ENCODE measurements at regions not wholly inside any gene's neighbourhood (a gene's known extent, or its start where the extent isn't known, plus 50 kb on each side); places are given as distances from the start of the nearest gene placed in this dataset.
A peak's percentile ranks its signal among the peaks of the same experiment; 100 is the strongest.
"Not testable (repeated sequence)": the region's sequence is repeated elsewhere in the genome, so short reads cannot be mapped to it uniquely, and the experiment has no call there.

GRCh38 chr11:90589735-90590134 lies 366.9 kb upstream of the CHORDC1 start:
- DNase-seq = no peak

- no peak for DNase-seq
These were observed 365.0 kb upstream of the CHORDC1 start for GRCh38 chr11:90587896-90588295.

DNA sequence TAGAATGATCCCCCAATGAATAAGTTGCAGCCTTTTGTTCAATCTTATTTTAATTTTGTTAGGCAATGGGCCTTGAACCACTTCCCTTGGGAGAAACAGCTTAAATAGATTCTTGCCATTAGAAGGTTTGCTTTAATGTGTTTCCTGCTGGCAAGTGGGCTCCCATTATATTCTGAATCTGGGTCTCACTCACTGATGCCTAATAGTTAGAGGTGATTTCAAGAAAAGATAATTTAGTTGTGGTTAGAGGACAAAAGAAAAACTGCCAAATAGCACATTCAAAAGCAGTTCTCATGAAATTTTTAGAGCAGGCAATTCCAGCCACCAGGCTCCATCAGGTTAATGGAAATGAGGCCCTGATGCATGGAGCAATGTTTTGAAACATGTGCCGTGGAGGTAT lies 362.6 kb upstream of the CHORDC1 start:
- DNase-seq = no peak

DNA sequence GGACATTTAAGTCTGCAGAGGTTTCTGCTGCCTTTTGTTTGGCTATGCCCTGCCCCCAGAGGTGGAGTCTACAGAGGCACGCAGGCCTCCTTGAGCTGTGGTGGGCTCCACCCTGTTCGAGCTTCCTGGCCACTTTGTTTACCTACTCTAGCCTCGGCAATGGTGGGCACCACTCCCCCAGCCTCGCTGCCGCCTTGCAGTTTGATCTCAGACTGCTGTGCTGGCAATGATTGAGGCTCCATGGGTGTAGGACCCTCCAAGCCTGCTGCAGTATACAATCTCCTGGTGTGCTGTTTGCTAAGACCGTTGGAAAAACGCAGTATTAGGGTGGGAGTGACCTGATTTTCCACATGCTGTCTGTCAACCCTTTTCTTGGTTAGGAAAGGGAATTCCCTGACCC lies 360.1 kb upstream of the CHORDC1 start:
- not testable (repeated sequence) for DNase-seq

GRCh38 chr11:90564531-90564930 lies 341.7 kb upstream of the CHORDC1 start:
- DNase-seq = no peak

- DNase-seq = no peak
These were observed 335.5 kb upstream of the CHORDC1 start for GRCh38 chr11:90558328-90558865.

GRCh38 chr11:90556606-90557005 lies 333.8 kb upstream of the CHORDC1 start:
- peak; percentile 10 for DNase-seq

- DNase-seq = no peak
These were observed 333.2 kb upstream of the CHORDC1 start for GRCh38 chr11:90556026-90556425.

- no peak for DNase-seq
These were observed 332.6 kb upstream of the CHORDC1 start for GRCh38 chr11:90555477-90555876.

- DNase-seq = no peak
These were observed 319.2 kb upstream of the CHORDC1 start for GRCh38 chr11:90542092-90542491.

DNA sequence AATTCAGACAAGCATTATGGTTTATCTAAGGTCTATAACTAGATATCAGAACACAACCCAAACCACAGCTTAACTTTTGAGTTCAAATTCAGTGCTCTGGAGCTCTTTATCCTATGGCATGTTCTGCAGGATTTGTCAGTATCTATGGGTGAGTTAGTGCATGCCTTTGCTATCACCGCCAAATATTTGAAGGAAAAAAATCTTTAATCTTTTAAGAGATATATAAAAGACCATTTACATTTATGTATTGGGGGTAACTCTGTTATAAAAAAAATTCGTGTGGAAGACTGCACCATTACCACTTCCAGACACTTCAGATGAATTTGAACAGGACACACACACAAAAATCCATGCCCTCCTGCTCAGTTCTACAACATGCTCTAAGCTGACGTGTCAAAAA lies 313.5 kb upstream of the CHORDC1 start:
- DNase-seq = no peak

DNA sequence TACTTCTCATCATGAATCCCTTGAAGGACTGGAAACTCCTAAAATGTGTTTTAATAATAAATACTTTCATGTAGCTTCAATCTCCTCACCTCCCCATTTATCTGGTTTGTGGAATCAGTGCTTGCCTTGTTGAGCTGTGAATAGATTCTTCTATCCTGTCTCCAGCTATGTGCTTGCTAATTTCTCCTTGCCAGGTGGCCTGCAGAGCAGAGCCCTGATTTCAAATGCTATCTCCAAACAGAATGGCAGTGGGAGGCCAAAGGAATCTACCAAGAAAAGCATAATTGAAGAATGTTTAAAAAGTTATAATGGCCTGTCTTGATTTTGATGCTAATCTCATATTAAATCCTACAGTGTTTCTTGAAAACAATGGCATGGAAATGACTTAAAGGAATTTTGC lies 309.3 kb upstream of the CHORDC1 start:
- DNase-seq = no peak

DNA sequence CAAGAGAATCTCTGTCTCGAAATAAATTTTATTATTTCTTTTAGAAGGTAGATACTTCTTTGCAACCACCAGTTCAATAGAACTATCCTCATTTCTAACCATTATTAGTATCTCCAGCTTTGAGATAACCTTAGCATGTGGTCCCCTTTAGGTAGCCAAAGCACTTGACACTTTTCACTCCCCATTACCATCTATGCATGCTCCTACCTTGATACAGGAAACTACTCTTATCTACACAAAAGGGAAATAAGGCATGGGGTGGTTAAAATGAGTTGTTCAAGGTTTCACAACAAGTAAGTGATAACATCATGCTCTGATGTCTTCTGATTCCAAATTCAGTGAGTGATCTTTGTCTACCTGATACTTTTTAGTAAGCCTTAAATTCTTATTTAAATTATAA lies 308.2 kb upstream of the CHORDC1 start:
- no peak for DNase-seq

DNA sequence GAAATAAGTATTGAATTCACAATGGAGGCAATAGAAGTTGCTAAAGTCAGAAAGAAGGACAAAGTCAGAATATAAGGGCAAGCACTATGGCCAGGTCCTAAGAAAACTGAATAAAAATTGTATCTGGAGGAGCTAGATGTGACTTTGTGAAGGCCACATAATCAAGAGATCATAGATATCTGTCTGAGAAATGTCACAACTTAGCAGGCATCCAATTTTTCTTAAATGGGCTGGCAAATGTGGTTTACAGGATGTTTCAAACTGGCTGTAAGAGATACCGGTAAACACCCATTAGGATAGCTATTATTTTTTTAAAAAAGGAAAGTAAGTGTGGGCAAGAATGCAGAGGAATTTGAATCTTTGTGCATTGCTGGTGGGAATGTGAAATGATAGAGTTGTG lies 303.1 kb upstream of the CHORDC1 start:
- no peak for DNase-seq

- DNase-seq = no peak
These were observed 290.0 kb upstream of the CHORDC1 start for GRCh38 chr11:90512846-90513245.

DNA sequence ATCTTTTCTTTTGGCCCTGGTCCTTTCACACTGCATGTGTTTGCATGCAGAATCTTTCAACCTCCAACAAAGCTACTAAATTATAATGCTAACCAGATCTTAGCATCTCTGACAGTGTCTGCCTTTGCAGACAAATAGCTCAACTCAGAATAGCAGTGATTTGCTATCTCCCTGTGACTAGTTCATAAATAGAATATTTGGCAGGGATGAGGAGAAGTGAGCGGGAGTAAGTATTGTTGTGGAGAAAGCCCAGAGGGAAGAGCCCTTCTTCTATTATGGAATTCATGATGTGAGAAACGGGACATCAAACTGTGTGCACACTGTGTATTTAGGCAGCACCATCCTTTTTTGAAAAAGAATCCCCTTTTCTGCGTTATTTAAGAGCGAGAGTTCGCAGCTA lies 288.0 kb upstream of the CHORDC1 start:
- no peak for DNase-seq

DNA sequence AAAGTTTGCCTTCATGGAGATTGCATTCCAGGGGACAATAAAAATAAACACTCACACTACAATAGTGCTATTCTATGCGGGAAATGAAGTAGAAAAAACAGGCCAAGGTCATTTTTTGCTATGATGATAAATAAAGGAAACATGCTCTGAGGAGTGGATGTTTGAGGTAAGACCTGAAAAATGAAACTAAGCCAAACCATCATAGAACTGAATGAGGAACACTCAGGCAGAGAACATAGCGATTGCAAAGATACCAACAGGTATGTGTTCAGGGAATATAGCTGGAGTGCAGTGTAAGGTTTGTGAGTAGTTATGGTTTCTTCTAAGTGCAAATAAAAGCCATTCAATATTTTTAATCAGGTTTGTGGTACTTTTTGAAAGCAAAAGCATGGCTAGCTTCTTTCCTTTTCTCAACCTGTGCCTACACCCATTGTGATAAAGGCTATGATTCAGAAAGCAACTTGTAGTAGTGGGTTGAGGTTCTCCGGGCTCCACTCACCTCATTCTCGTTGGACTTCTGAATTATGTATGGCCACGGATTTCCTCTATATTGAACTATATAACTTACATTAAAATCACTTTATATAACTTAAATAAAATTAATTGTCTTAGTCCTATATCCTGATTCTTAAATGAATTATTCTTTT lies 278.2 kb upstream of the CHORDC1 start:
- DNase-seq = no peak

DNA sequence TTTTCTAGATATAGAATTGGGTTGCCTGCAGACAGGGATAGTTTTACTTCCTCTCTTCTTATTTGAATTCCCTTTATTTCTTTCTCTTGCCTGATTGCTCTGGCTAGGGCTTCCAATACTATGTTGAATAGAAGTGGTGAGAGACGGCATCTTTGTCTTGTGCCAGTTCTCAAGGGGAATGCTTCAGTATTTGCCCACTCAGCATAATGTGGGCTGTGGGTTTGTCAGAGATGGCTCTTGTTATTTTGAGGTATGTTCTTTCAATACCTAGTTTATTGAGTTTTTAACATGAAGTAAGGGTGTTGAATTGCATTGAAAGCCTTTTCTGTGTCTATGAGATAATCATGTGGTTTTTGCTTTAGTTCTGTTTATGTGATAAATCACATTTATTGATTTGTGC lies 273.9 kb upstream of the CHORDC1 start:
- DNase-seq = no peak

- no peak for DNase-seq
These were observed 270.5 kb upstream of the CHORDC1 start for GRCh38 chr11:90493379-90493778.

- no peak for DNase-seq
These were observed 268.6 kb upstream of the CHORDC1 start for GRCh38 chr11:90491466-90491865.

- peak; percentile 60 for DNase-seq
These were observed 253.7 kb upstream of the CHORDC1 start for GRCh38 chr11:90476442-90477007.

DNA sequence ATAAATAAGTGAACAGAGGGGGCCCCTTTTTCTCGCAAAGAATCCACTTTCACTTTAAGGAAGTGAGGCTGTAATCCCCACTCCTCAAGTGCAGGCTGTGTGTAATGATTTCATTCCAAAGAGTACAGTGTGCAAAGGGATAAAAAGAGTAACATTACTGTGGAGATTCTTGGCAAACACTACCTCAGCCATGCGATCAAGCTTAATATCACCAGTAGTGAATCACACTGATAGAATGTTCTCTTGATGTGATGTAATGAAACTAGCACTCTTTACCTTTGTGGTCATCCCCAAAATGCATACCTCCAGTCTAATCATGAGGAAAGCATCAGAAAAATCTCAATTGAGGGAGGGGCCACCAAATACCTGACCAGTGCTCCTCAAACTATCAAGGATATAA lies 246.1 kb upstream of the CHORDC1 start:
- no peak for DNase-seq

GRCh38 chr11:90465553-90465952 lies 242.7 kb upstream of the CHORDC1 start:
- DNase-seq = no peak

DNA sequence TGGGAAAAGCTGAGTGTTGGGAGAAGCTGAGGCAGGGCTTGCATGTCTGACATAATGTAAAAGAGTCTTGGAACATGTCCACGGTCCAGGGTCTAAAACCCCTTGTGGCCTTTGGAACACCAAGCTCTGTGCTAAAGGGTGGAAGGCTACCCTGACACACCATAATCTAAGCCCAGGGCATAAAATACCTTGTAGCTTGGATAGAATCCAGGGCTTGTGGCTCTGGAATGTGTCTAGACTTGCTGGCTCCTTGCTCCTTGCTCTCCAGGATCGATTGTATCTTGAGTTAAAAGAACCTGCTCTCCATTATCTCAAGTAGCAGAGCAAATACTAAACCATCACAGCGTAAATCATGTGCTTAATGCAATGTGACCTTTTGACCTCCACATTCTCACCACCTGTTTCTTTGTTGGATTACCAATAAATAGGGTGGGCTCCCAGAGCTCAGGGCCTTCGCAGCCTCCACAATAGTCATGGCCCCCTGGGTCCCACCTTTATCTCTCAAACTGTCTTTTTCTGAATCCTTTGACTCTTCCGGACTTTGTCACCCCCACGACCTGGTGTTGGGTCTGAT lies 232.6 kb upstream of the CHORDC1 start:
- peak; percentile 16 for DNase-seq

- no peak for DNase-seq
These were observed 230.7 kb upstream of the CHORDC1 start for GRCh38 chr11:90453525-90453924.
